Mesendoderm (in vitro differentiated cells): ENCODE measurements at regions not wholly inside any gene's neighbourhood (a gene's known extent, or its start where the extent isn't known, plus 50 kb on each side); places are given as distances from the start of the nearest gene placed in this dataset.

Experiments
- DNase-seq: peaks from one replicate; pipeline ENCODE4 v3.0.0; 2013
- H2AK5ac ChIP-seq: 2 replicates; pipeline ENCODE4 v1.6.1; 2013; ENCODE audit warnings: low read length, inconsistent platforms
- H2BK120ac ChIP-seq: 2 replicates; pipeline ENCODE4 v1.6.1; 2013; ENCODE audit warnings: low read depth, mild to moderate bottlenecking, low read length, moderate library complexity, mixed read lengths
- H2BK15ac ChIP-seq: replicated peaks from 2 replicates; pipeline ENCODE4 v1.6.1; 2013; ENCODE audit warnings: low read depth, mild to moderate bottlenecking, moderate library complexity
- H2BK5ac ChIP-seq: 2 replicates; pipeline ENCODE4 v1.6.1; 2013; ENCODE audit warnings: low read length, inconsistent platforms
- H3K18ac ChIP-seq: 2 replicates; pipeline ENCODE4 v1.6.1; 2013; ENCODE audit warnings: mild to moderate bottlenecking, low read length, mixed read lengths
- H3K23ac ChIP-seq: one replicate; pipeline ENCODE4 v1.6.1; 2013; ENCODE audit warnings: low read length
- H3K27ac ChIP-seq: 2 replicates; pipeline ENCODE4 v1.5.1; 2013; ENCODE audit warnings: low read depth, mild to moderate bottlenecking, inconsistent platforms, low read length, moderate library complexity
- H3K27me3 ChIP-seq: 2 replicates; pipeline ENCODE4 v1.6.1; 2013; ENCODE audit warnings: low read length, control low read depth, mild to moderate bottlenecking, inconsistent platforms; ENCODE audit not compliant: insufficient read depth, poor library complexity
- H3K36me3 ChIP-seq: 2 replicates; pipeline ENCODE4 v1.6.1; 2013; ENCODE audit warnings: low read length, inconsistent platforms; ENCODE audit not compliant: control insufficient read depth, insufficient read depth
- H3K4ac ChIP-seq: one replicate; pipeline ENCODE4 v1.6.1; 2013; ENCODE audit warnings: low read depth, mild to moderate bottlenecking, low read length, moderate library complexity
- H3K4me1 ChIP-seq: 2 replicates; pipeline ENCODE4 v1.6.1; 2013; ENCODE audit warnings: low read depth, low read length, inconsistent platforms; ENCODE audit not compliant: control insufficient read depth
- H3K4me2 ChIP-seq: 2 replicates; pipeline ENCODE4 v1.6.1; 2013; ENCODE audit warnings: low read length
- H3K4me3 ChIP-seq: 2 replicates; pipeline ENCODE4 v1.5.1; 2013; ENCODE audit warnings: mild to moderate bottlenecking, low read length
- H3K56ac ChIP-seq: one replicate; pipeline ENCODE4 v1.6.1; 2013; ENCODE audit warnings: low read length
- H3K79me1 ChIP-seq: 2 replicates; pipeline ENCODE4 v1.6.1; 2013; ENCODE audit warnings: low read length, inconsistent platforms
- H3K79me2 ChIP-seq: 2 replicates; pipeline ENCODE4 v1.6.1; 2013; ENCODE audit warnings: mild to moderate bottlenecking, low read length; ENCODE audit not compliant: control insufficient read depth, insufficient read depth
- H3K9ac ChIP-seq: 2 replicates; pipeline ENCODE4 v1.6.1; 2013; ENCODE audit warnings: low read length, inconsistent platforms
- H4K5ac ChIP-seq: one replicate; pipeline ENCODE4 v1.6.1; 2013; ENCODE audit warnings: low read length
- H4K8ac ChIP-seq: one replicate; pipeline ENCODE4 v1.6.1; 2013; ENCODE audit warnings: low read depth, mild to moderate bottlenecking, control low read depth, low read length, moderate library complexity
- WGBS: extraction: QIAGEN DNeasy Blood & Tissue Kit; methylation state at CpG from one replicate; pipeline ENCODE4 v1.1.7; 2013; ENCODE audit warnings: low lambda C conversion rate, missing lambda C conversion rate; ENCODE audit not compliant: insufficient coverage; ENCODE audit errors: extremely low coverage; 5-methylcytosine and 5-hydroxymethylcytosine counted together

DNA sequence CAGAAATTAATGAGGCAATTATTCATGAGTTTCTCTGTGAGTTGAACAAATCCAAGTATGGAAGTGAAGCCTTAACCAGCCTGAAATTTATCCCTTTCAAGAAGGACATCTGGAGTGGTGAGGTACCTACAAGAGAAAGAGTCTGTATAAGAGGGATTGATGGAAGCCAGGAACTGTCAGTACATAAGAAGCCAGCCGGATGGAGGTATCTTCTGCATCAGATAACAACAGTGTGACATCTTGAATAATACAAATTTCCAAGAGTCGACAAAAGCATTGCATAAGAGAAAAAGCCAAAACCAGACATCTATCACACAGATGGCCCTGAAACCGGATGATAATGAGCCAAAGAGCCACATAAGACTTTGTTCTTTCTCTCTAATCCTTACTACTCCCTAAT, 781.2 kb downstream of the FLRT2 start:
- H3K56ac ChIP-seq, result no peak overlapping the region
- DNase-seq, result no peak
- no peak overlapping the region for H3K4ac ChIP-seq
- no peak overlapping the region for H2BK120ac ChIP-seq
- no peaks in the 10 kb centered on the region for H3K79me1 ChIP-seq
- no peak overlapping the region for H4K5ac ChIP-seq
- H2BK15ac ChIP-seq, result no peak overlapping the region
- no peak overlapping the region for H3K18ac ChIP-seq
- no peaks in the 10 kb centered on the region for H3K36me3 ChIP-seq
- H2BK5ac ChIP-seq, result no peak overlapping the region
- no peaks in the 10 kb centered on the region for H3K4me1 ChIP-seq
- no peak overlapping the region for H2AK5ac ChIP-seq
- H3K9ac ChIP-seq, result no peak overlapping the region
- H3K4me2 ChIP-seq, result no peak overlapping the region
- no peak overlapping the region for H3K4me3 ChIP-seq
- no peak overlapping the region for H3K23ac ChIP-seq
- no peaks in the 10 kb centered on the region for H3K27me3 ChIP-seq
- H3K27ac ChIP-seq, result no peak overlapping the region
- no peak overlapping the region for H4K8ac ChIP-seq
- no CpG with 5 or more reads among the region's 3 CpGs for WGBS
- no peaks in the 10 kb centered on the region for H3K79me2 ChIP-seq

DNA sequence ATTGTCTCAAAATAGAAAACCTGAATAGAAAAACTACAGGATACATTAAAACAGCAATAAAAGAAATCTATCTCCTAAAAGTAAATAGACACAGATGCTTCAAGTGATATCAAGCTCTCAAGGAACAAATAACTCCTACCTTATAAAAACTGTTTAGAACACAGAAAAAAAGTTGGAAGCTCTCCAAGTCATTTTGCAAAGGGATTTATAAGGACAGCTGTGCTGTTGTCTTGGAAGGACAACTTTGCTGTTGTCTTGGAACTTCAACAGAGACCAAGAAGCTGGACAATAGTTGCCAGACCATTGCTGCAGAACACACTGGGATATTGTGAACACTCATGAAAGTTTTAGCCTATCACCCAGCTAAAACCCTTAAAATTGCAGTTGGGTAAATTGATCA, 780.7 kb downstream of the FLRT2 start:
- Histone ChIP-seq H2AK5ac (no peak overlapping the region), H2BK15ac (no peak overlapping the region), H4K8ac (no peak overlapping the region), H2BK5ac (no peak overlapping the region), H3K9ac (no peak overlapping the region), H3K23ac (no peak overlapping the region), H3K56ac (no peak overlapping the region), H3K27me3 (no peaks in the 10 kb centered on the region), H3K18ac (no peak overlapping the region), H3K27ac (no peak overlapping the region), H2BK120ac (no peak overlapping the region), H3K4ac (no peak overlapping the region), H4K5ac (no peak overlapping the region), H3K79me1 (no peaks in the 10 kb centered on the region), H3K79me2 (no peaks in the 10 kb centered on the region), H3K4me2 (no peak overlapping the region), H3K36me3 (no peaks in the 10 kb centered on the region), H3K4me3 (no peak overlapping the region), H3K4me1 (no peaks in the 10 kb centered on the region)
- DNase-seq, result no peak

DNA sequence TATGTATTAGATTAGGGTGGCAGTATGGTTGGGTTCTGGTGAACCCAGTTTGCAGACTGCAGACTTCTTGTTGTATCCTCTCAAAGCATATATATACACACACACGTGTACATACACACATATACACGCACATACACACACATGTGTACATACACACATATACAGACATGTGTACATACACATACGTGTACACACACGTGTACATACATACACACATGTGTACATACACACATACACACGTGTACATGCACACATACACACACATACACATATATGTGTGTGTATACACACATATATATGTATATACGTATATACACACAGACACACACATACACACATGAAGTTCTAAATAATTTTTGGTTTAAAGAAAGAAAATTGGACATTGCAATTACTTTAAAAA, 780.2 kb downstream of the FLRT2 start:
- no peak overlapping the region for H3K27ac ChIP-seq
- H3K23ac ChIP-seq, result no peak overlapping the region
- H2BK15ac ChIP-seq, result no peak overlapping the region
- no peaks in the 10 kb centered on the region for H3K36me3 ChIP-seq
- H2BK5ac ChIP-seq, result no peak overlapping the region
- H3K79me2 ChIP-seq, result no peaks in the 10 kb centered on the region
- no peak overlapping the region for H3K56ac ChIP-seq
- no peaks in the 10 kb centered on the region for H3K27me3 ChIP-seq
- H3K4me1 ChIP-seq, result no peaks in the 10 kb centered on the region
- no peak overlapping the region for H4K8ac ChIP-seq
- no peak overlapping the region for H2BK120ac ChIP-seq
- no peak overlapping the region for H3K4ac ChIP-seq
- no peak for DNase-seq
- no peaks in the 10 kb centered on the region for H3K79me1 ChIP-seq
- H2AK5ac ChIP-seq, result no peak overlapping the region
- H4K5ac ChIP-seq, result no peak overlapping the region
- no peak overlapping the region for H3K4me2 ChIP-seq
- H3K9ac ChIP-seq, result no peak overlapping the region
- WGBS, result no CpG with 5 or more reads among the region's 6 CpGs
- no peak overlapping the region for H3K4me3 ChIP-seq
- H3K18ac ChIP-seq, result no peak overlapping the region

DNA sequence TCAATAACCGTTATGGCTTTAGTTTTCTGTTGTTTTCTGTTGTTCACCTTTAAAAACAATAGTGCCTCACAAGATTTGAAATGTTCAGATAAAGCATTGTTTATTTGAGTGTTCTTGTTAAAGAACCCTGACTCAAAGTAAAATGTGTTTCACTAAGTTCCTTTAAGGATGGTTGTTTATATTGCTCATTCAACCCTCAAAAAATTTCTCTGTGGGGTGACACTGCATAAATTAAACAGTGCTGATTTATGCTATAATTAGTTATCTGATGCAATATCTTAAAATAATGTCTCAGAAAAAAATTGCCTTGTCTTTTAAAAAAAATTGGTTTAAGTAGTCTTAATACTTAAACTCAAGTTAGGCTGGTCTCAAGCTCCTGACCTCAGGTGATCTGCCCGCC, 775.1 kb downstream of the FLRT2 start:
- H3K56ac ChIP-seq, result no peak overlapping the region
- DNase-seq, result no peak

DNA sequence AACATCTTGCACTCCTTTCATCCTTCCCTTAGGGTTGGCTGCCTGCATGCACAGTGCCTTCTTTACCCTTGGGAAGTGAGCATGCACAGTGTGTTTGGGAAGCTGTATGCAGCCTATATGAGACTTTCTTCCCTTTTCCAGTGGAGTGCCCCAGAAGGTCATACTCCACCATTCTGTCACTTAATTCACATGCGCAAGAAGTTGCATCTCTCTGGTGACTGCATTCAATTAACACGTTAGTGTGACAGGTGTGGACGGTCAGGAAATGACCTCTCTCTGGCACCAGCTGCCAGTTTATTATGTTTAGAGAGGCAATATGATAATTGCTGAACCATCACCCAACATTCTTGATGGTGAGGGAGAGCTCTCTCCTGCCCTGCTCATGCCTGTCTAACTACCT, 770.0 kb downstream of the FLRT2 start:
- H3K4ac ChIP-seq, result no peak overlapping the region
- H3K36me3 ChIP-seq, result no peaks in the 10 kb centered on the region
- H3K9ac ChIP-seq, result no peak overlapping the region
- no peaks in the 10 kb centered on the region for H3K79me1 ChIP-seq
- H3K4me3 ChIP-seq, result no peak overlapping the region
- no peak overlapping the region for H3K27ac ChIP-seq
- H3K56ac ChIP-seq, result no peak overlapping the region
- no peak overlapping the region for H2AK5ac ChIP-seq
- DNase-seq, result peak; percentile 6
- H3K79me2 ChIP-seq, result no peaks in the 10 kb centered on the region
- H3K27me3 ChIP-seq, result no peaks in the 10 kb centered on the region
- H4K5ac ChIP-seq, result no peak overlapping the region
- no peak overlapping the region for H2BK120ac ChIP-seq
- no peak overlapping the region for H4K8ac ChIP-seq
- no peak overlapping the region for H2BK5ac ChIP-seq
- H3K23ac ChIP-seq, result no peak overlapping the region
- no peak overlapping the region for H2BK15ac ChIP-seq
- no CpG with 5 or more reads among the region's 3 CpGs for WGBS
- H3K4me2 ChIP-seq, result no peak overlapping the region
- peaks cover 6% of the 10 kb centered on the region for H3K4me1 ChIP-seq
- no peak overlapping the region for H3K18ac ChIP-seq

More for the DNA sequence above, 775.1 kb downstream of the FLRT2 start:
- H3K4me1 ChIP-seq, result peaks cover 2% of the 10 kb centered on the region
- no peak overlapping the region for H3K18ac ChIP-seq
- no CpG with 5 or more reads among the region's 2 CpGs for WGBS
- H3K23ac ChIP-seq, result no peak overlapping the region
- H3K36me3 ChIP-seq, result no peaks in the 10 kb centered on the region
- H3K4me3 ChIP-seq, result no peak overlapping the region
- H2BK15ac ChIP-seq, result no peak overlapping the region
- H2BK120ac ChIP-seq, result no peak overlapping the region
- H3K4me2 ChIP-seq, result no peak overlapping the region
- H4K8ac ChIP-seq, result no peak overlapping the region
- H3K27me3 ChIP-seq, result no peaks in the 10 kb centered on the region
- H2AK5ac ChIP-seq, result no peak overlapping the region
- H2BK5ac ChIP-seq, result no peak overlapping the region
- no peak overlapping the region for H4K5ac ChIP-seq
- no peak overlapping the region for H3K4ac ChIP-seq
- H3K79me2 ChIP-seq, result no peaks in the 10 kb centered on the region
- H3K27ac ChIP-seq, result no peak overlapping the region
- H3K9ac ChIP-seq, result no peak overlapping the region
- no peaks in the 10 kb centered on the region for H3K79me1 ChIP-seq

DNA sequence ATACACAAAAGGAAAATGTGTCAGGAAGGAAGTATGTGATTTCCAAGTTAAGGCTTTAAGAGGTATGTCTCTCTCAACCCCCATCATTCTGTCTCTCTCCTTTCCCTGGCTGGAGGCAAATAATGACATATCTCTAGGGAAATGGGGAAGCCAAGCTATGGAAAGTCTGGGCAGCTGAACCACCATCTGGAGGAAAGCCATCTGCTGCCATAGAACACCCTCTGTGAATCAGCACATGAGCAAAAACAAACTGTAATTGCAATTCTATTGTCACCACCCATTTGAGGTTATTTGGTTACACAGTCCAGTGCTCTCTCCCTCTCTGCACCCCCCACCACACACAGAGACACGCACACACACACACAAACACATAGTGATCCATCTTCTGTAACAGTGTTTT, 766.2 kb downstream of the FLRT2 start:
- no peak for DNase-seq

More for the DNA sequence above, 766.2 kb downstream of the FLRT2 start:
- H3K27ac ChIP-seq, result no peak overlapping the region
- no peak overlapping the region for H3K23ac ChIP-seq
- no peak overlapping the region for H2BK5ac ChIP-seq
- H3K79me1 ChIP-seq, result no peaks in the 10 kb centered on the region
- no peak overlapping the region for H2AK5ac ChIP-seq
- no peak overlapping the region for H3K4me3 ChIP-seq
- no peak overlapping the region for H4K5ac ChIP-seq
- H3K56ac ChIP-seq, result no peak overlapping the region
- no CpG with 5 or more reads among the region's 1 CpG for WGBS
- H3K36me3 ChIP-seq, result no peaks in the 10 kb centered on the region
- peaks cover 6% of the 10 kb centered on the region for H3K4me1 ChIP-seq
- no peak overlapping the region for H3K18ac ChIP-seq
- H4K8ac ChIP-seq, result no peak overlapping the region
- no peak overlapping the region for H2BK15ac ChIP-seq
- H3K4ac ChIP-seq, result no peak overlapping the region
- no peak overlapping the region for H2BK120ac ChIP-seq
- H3K27me3 ChIP-seq, result no peaks in the 10 kb centered on the region
- H3K79me2 ChIP-seq, result no peaks in the 10 kb centered on the region
- no peak overlapping the region for H3K4me2 ChIP-seq
- no peak overlapping the region for H3K9ac ChIP-seq
